ENCODE measurements at regions not wholly inside any gene's neighbourhood (a gene's known extent, or its start where the extent isn't known, plus 50 kb on each side); places are given as distances from the start of the nearest gene placed in this dataset.

GRCh38 chr12:115694564-115694963, 582.9 kb downstream of the MED13L start:
- no peak overlapping the region for H3K27ac ChIP-seq
- H3K9me3 ChIP-seq = no peaks in the 10 kb centered on the region
- no peaks in the 10 kb centered on the region for H3K4me1 ChIP-seq
- ATAC-seq = no peak
- no peak for TF ChIP-seq RCOR1 (IDR thresholded peaks at IDR 0.05; ENCODE audit: low read depth, low read length)
- TF ChIP-seq, protein P1, sequence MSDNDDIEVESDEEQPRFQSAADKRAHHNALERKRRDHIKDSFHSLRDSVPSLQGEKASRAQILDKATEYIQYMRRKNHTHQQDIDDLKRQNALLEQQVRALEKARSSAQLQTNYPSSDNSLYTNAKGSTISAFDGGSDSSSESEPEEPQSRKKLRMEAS (IDR thresholded peaks at IDR 0.05) = no peak
- TF ChIP-seq RARB (CRISPR knock-in tag; IDR thresholded peaks at IDR 0.05) = no peak
- TF ChIP-seq, protein P2, sequence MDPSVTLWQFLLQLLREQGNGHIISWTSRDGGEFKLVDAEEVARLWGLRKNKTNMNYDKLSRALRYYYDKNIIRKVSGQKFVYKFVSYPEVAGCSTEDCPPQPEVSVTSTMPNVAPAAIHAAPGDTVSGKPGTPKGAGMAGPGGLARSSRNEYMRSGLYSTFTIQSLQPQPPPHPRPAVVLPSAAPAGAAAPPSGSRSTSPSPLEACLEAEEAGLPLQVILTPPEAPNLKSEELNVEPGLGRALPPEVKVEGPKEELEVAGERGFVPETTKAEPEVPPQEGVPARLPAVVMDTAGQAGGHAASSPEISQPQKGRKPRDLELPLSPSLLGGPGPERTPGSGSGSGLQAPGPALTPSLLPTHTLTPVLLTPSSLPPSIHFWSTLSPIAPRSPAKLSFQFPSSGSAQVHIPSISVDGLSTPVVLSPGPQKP (IDR thresholded peaks at IDR 0.05; ENCODE audit: low read depth, low read length) = no peak
- no peak for TF ChIP-seq ZFP36 (IDR thresholded peaks at IDR 0.05; ENCODE audit: borderline replicate concordance, partially characterized antibody)
- no peak for TF ChIP-seq NPAS2 (CRISPR knock-in tag; IDR thresholded peaks at IDR 0.05; ENCODE audit: borderline replicate concordance)
- TF ChIP-seq KDM1A (IDR thresholded peaks at IDR 0.05; ENCODE audit: low read depth) = no peak
- TF ChIP-seq SREBF2 (IDR thresholded peaks at IDR 0.05) = no peak
- no peak for TF ChIP-seq MAFK (IDR thresholded peaks at IDR 0.05; ENCODE audit: partially characterized antibody)
- no peak for TF ChIP-seq CBX8 (IDR thresholded peaks at IDR 0.05)
- no peak for TF ChIP-seq GATA3 (IDR thresholded peaks at IDR 0.05; ENCODE audit: borderline replicate concordance)
- no peak for TF ChIP-seq BCL3 (IDR thresholded peaks at IDR 0.05)
- no peak for TF ChIP-seq MYC (IDR thresholded peaks at IDR 0.05; ENCODE audit: borderline replicate concordance, low read length)
- no peak for TF ChIP-seq BHLHE40 (IDR thresholded peaks at IDR 0.05; ENCODE audit: low read depth, low read length)
- no peak for TF ChIP-seq HOXB13 (CRISPR knock-in tag; IDR thresholded peaks at IDR 0.05; ENCODE audit: low read depth)
- no peak for TF ChIP-seq RFX5 (IDR thresholded peaks at IDR 0.05)
- no peak for TF ChIP-seq FOSL2 (IDR thresholded peaks at IDR 0.05)
- TF ChIP-seq FOSL2 (CRISPR knock-in tag; IDR thresholded peaks at IDR 0.05) = no peak
- no peak for FAIRE-seq
- no peak for DNase-seq (ENCODE audit: low read depth in 1 of 2, low spot score in 1 of 2)
- ChIA-PET POLR2A (no interaction called here), CTCF (interaction anchor here (1.4 kb wide), 1 partner anchor 14 kb away, joined by 4 read pairs; no protein-coding TSS in a partner anchor)
- 33% methylated on average over 3 of the region's 3 CpGs for WGBS (ENCODE audit: missing lambda C conversion rate)
- no peak overlapping the region for H3K4me3 ChIP-seq
- H3K4me2 ChIP-seq = no peak overlapping the region

- TF ChIP-seq E2F6 (IDR thresholded peaks at IDR 0.05; ENCODE audit: borderline replicate concordance, low read depth) (no peak), ZSCAN20 (CRISPR knock-in tag; IDR thresholded peaks at IDR 0.05) (no peak), HEYL (CRISPR knock-in tag; IDR thresholded peaks at IDR 0.05) (no peak), CTCF (IDR thresholded peaks at IDR 0.05) (no peak), EHMT2 (IDR thresholded peaks at IDR 0.05; ENCODE audit: low read depth) (no peak)
- no peaks in the 10 kb centered on the region for H3K4me1 ChIP-seq
- ATAC-seq (no peak), FAIRE-seq (no peak), DNase-seq (ENCODE audit: low read depth in 1 of 2, low spot score in 1 of 2) (no peak)
- H3K27ac ChIP-seq = no peak overlapping the region
- H3K9me3 ChIP-seq = no peaks in the 10 kb centered on the region
- H3K4me3 ChIP-seq = no peak overlapping the region
- CTCF ChIA-PET = interaction anchor here (1.4 kb wide), 1 partner anchor 13 kb away, joined by 4 read pairs; no protein-coding TSS in a partner anchor
- no peak overlapping the region for H3K4me2 ChIP-seq
- POLR2A ChIA-PET = interaction anchor here (0.6 kb wide), 1 partner anchor 19 kb away, joined by 4 read pairs; no protein-coding TSS in a partner anchor
Measured at GRCh38 chr12:115693970-115694369, 583.5 kb downstream of the MED13L start.

All from A549 (cell line).